ENCODE measurements at regions not wholly inside any gene's neighbourhood (a gene's known extent, or its start where the extent isn't known, plus 50 kb on each side); places are given as distances from the start of the nearest gene placed in this dataset.

GRCh38 chr11:122333467-122333866, 217.5 kb upstream of the BLID start:
- H3K27ac ChIP-seq: no peak overlapping the region

GRCh38 chr11:122331079-122331478, 215.1 kb upstream of the BLID start:
- DNase-seq: no peak
- no peaks in the 10 kb centered on the region for H3K36me3 ChIP-seq
- H3K4me1 ChIP-seq: no peaks in the 10 kb centered on the region
- H3K27me3 ChIP-seq: no peaks in the 10 kb centered on the region
- H3K27ac ChIP-seq: no peak overlapping the region
- no peak for TF ChIP-seq POLR2A (IDR thresholded peaks at IDR 0.05)
- no peak for TF ChIP-seq CTCF (IDR thresholded peaks at IDR 0.05)
- H3K4me3 ChIP-seq: no peak overlapping the region
- no peaks in the 10 kb centered on the region for H3K9me3 ChIP-seq

More at GRCh38 chr11:122333467-122333866, 217.5 kb upstream of the BLID start:
- no peaks in the 10 kb centered on the region for H3K27me3 ChIP-seq
- no peaks in the 10 kb centered on the region for H3K4me1 ChIP-seq
- DNase-seq: no peak
- no peak overlapping the region for H3K4me3 ChIP-seq
- H3K9me3 ChIP-seq: no peaks in the 10 kb centered on the region
- H3K36me3 ChIP-seq: no peaks in the 10 kb centered on the region
- TF ChIP-seq CTCF (IDR thresholded peaks at IDR 0.05) (no peak), POLR2A (IDR thresholded peaks at IDR 0.05) (no peak)

GRCh38 chr11:122330279-122330965, 214.4 kb upstream of the BLID start:
- H3K4me1 ChIP-seq: no peaks in the 10 kb centered on the region
- no peak for DNase-seq
- H3K9me3 ChIP-seq: no peaks in the 10 kb centered on the region
- no peak overlapping the region for H3K27ac ChIP-seq
- H3K4me3 ChIP-seq: no peak overlapping the region
- no peaks in the 10 kb centered on the region for H3K27me3 ChIP-seq
- TF ChIP-seq CTCF (IDR thresholded peaks at IDR 0.05) (no peak), POLR2A (IDR thresholded peaks at IDR 0.05) (no peak)
- no peaks in the 10 kb centered on the region for H3K36me3 ChIP-seq

- TF ChIP-seq CTCF (IDR thresholded peaks at IDR 0.05) (no peak), POLR2A (IDR thresholded peaks at IDR 0.05) (no peak)
- H3K36me3 ChIP-seq: no peaks in the 10 kb centered on the region
- H3K4me3 ChIP-seq: no peak overlapping the region
- no peak for DNase-seq
- no peaks in the 10 kb centered on the region for H3K9me3 ChIP-seq
- no peaks in the 10 kb centered on the region for H3K27me3 ChIP-seq
- H3K27ac ChIP-seq: no peak overlapping the region
- no peaks in the 10 kb centered on the region for H3K4me1 ChIP-seq
These were observed 211.5 kb upstream of the BLID start for GRCh38 chr11:122327528-122327927.

- DNase-seq: no peak
- no peak for TF ChIP-seq POLR2A (IDR thresholded peaks at IDR 0.05)
- no peak for TF ChIP-seq CTCF (IDR thresholded peaks at IDR 0.05)
- no peak overlapping the region for H3K4me3 ChIP-seq
These were observed 207.9 kb upstream of the BLID start for GRCh38 chr11:122323754-122324421.

More at GRCh38 chr11:122323754-122324421, 207.9 kb upstream of the BLID start:
- H3K9me3 ChIP-seq: no peaks in the 10 kb centered on the region
- no peaks in the 10 kb centered on the region for H3K27me3 ChIP-seq
- no peak overlapping the region for H3K27ac ChIP-seq
- H3K36me3 ChIP-seq: no peaks in the 10 kb centered on the region
- no peaks in the 10 kb centered on the region for H3K4me1 ChIP-seq
